OCI-LY3 (cell line): ENCODE measurements at regions not wholly inside any gene's neighbourhood (a gene's known extent, or its start where the extent isn't known, plus 50 kb on each side); places are given as distances from the start of the nearest gene placed in this dataset.

Source experiments
- H2AFZ ChIP-seq: fragments of 200-600, 300-600 bp; shearing (Covaris generic); 2 replicates; pipeline ENCODE4 v1.6.0; 2014; ENCODE audit warnings: antibody characterized with exemption, low read depth, low read length
- H3K27ac ChIP-seq: fragments of 200-600, 300-600 bp; sonication (generic); 2 replicates; pipeline ENCODE4 v1.5.1; 2014; ENCODE audit warnings: mild to moderate bottlenecking, low read length, moderate library complexity, mixed read lengths
- H3K27me3 ChIP-seq: fragments of 200-600, 300-600 bp; sonication (generic); 2 replicates; pipeline ENCODE4 v1.6.1; 2014; ENCODE audit warnings: low read depth, low read length, mixed read lengths
- H3K36me3 ChIP-seq: fragments of 200-600, 300-600 bp; sonication (generic); replicated peaks from 2 replicates; pipeline ENCODE3; 2014; ENCODE audit warnings: low read depth, low read length, mixed read lengths
- H3K4me1 ChIP-seq: fragments of 300-600, 200-600 bp; sonication (generic); 2 replicates; pipeline ENCODE4 v1.6.1; 2014; ENCODE audit warnings: low read length, mixed read lengths
- H3K4me2 ChIP-seq: fragments of 200-600, 300-600 bp; sonication (generic); 2 replicates; pipeline ENCODE4 v1.6.1; 2014; ENCODE audit warnings: low read length, mixed read lengths
- H3K4me3 ChIP-seq: fragments of 300-600, 200-600 bp; sonication (generic); 2 replicates; pipeline ENCODE4 v1.5.1; 2014; ENCODE audit warnings: antibody characterized with exemption, mild to moderate bottlenecking, low read length, moderate library complexity
- H3K79me2 ChIP-seq: fragments of 300-600, 200-600 bp; shearing (Covaris generic); 2 replicates; pipeline ENCODE4 v1.6.1; 2014; ENCODE audit warnings: mild to moderate bottlenecking, low read length, mixed read lengths
- H3K9ac ChIP-seq: fragments of 300-600, 200-600 bp; shearing (Covaris generic); 2 replicates; pipeline ENCODE4 v1.6.0; 2014; ENCODE audit warnings: mild to moderate bottlenecking, low read length, moderate library complexity
- H3K9me3 ChIP-seq: fragments of 200-600, 300-600 bp; shearing (Covaris generic); 2 replicates; pipeline ENCODE4 v1.6.1; 2014; ENCODE audit warnings: low read length, mixed read lengths; ENCODE audit not compliant: insufficient read depth
- H4K20me1 ChIP-seq: fragments of 200-600, 300-600 bp; sonication (generic); 2 replicates; pipeline ENCODE4 v1.6.1; 2016; ENCODE audit warnings: low read length, mixed read lengths; ENCODE audit not compliant: insufficient read depth
- CTCF ChIP-seq: fragments of 200-600, 300-600 bp; sonication (generic); IDR thresholded peaks from 2 replicates; pipeline ENCODE4 v1.5.1; 2014; ENCODE audit warnings: antibody characterized with exemption, low read length, low read depth
- EZH2phosphoT487 ChIP-seq: fragments of 200-600 bp; shearing (Covaris generic); IDR thresholded peaks from 2 replicates; pipeline ENCODE4 v1.6.1; 2018; ENCODE audit warnings: antibody characterized with exemption, mixed run types, low read depth

- H2AFZ ChIP-seq, result no peak overlapping the region
- H3K4me2 ChIP-seq, result no peak overlapping the region
- no peaks in the 10 kb centered on the region for H3K79me2 ChIP-seq
- no peaks in the 10 kb centered on the region for H3K36me3 ChIP-seq
- no peaks in the 10 kb centered on the region for H3K4me1 ChIP-seq
- TF ChIP-seq EZH2phosphoT487 (no peak), CTCF (no peak)
- no peaks in the 10 kb centered on the region for H4K20me1 ChIP-seq
- no peaks in the 10 kb centered on the region for H3K9me3 ChIP-seq
- no peaks in the 10 kb centered on the region for H3K27me3 ChIP-seq
- no peak overlapping the region for H3K9ac ChIP-seq
- H3K27ac ChIP-seq, result no peak overlapping the region
- H3K4me3 ChIP-seq, result no peak overlapping the region
Measured at GRCh38 chr1:81337226-81337625, 463.5 kb upstream of the ADGRL2 start.

- Histone ChIP-seq H3K27ac (no peak overlapping the region), H3K4me1 (no peaks in the 10 kb centered on the region), H2AFZ (no peak overlapping the region), H3K27me3 (no peaks in the 10 kb centered on the region), H3K79me2 (no peaks in the 10 kb centered on the region), H4K20me1 (no peaks in the 10 kb centered on the region), H3K9ac (no peak overlapping the region), H3K9me3 (no peaks in the 10 kb centered on the region), H3K4me3 (no peak overlapping the region), H3K36me3 (no peaks in the 10 kb centered on the region), H3K4me2 (no peak overlapping the region)
- no peak for TF ChIP-seq CTCF
- TF ChIP-seq EZH2phosphoT487, result no peak
Measured at GRCh38 chr1:81335876-81336275, 464.9 kb upstream of the ADGRL2 start.

GRCh38 chr1:81330521-81330920, 470.2 kb upstream of the ADGRL2 start:
- no peaks in the 10 kb centered on the region for H3K4me1 ChIP-seq
- no peaks in the 10 kb centered on the region for H4K20me1 ChIP-seq
- H3K4me2 ChIP-seq, result no peak overlapping the region
- no peaks in the 10 kb centered on the region for H3K79me2 ChIP-seq
- TF ChIP-seq EZH2phosphoT487, result no peak
- no peak for TF ChIP-seq CTCF
- no peak overlapping the region for H2AFZ ChIP-seq
- H3K4me3 ChIP-seq, result no peak overlapping the region
- H3K27ac ChIP-seq, result no peak overlapping the region
- H3K9ac ChIP-seq, result no peak overlapping the region
- H3K36me3 ChIP-seq, result no peaks in the 10 kb centered on the region
- H3K9me3 ChIP-seq, result no peaks in the 10 kb centered on the region
- no peaks in the 10 kb centered on the region for H3K27me3 ChIP-seq

DNA sequence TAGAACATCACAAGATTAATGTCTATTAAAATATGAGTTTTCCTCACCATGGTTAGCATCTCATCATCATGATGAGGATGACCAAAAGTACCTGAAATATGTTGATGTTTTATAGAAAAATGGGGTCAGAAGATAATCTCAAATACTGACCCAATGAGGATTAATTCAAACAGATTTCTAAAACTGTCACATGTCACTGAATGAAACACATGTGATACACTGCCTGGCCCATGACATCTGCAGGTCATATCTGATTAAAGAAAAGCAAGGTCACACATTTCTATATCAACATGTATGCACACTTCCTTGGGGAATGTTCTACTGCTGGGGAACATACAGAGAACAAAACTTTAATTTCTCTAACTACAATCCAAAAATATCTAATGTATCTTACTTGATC, 470.6 kb upstream of the ADGRL2 start:
- Histone ChIP-seq H4K20me1 (no peaks in the 10 kb centered on the region), H3K36me3 (no peaks in the 10 kb centered on the region), H3K4me1 (no peaks in the 10 kb centered on the region), H3K4me3 (no peak overlapping the region), H3K9ac (no peak overlapping the region), H2AFZ (no peak overlapping the region), H3K27me3 (no peaks in the 10 kb centered on the region), H3K79me2 (no peaks in the 10 kb centered on the region), H3K27ac (no peak overlapping the region), H3K4me2 (no peak overlapping the region), H3K9me3 (no peaks in the 10 kb centered on the region)
- TF ChIP-seq CTCF (no peak), EZH2phosphoT487 (no peak)
